Mesenchymal stem cell (in vitro differentiated cells and primary cell): ENCODE measurements at regions not wholly inside any gene's neighbourhood (a gene's known extent, or its start where the extent isn't known, plus 50 kb on each side); places are given as distances from the start of the nearest gene placed in this dataset.

ENCODE experiments used
- DNase-seq: peaks from one replicate; pipeline ENCODE4 v3.0.0-alpha.2; 2013
- H2AFZ ChIP-seq: one replicate; pipeline ENCODE4 v1.6.1; 2013; ENCODE audit warnings: low read depth, mild to moderate bottlenecking, control low read depth, inconsistent platforms, low read length, moderate library complexity
- H2AK5ac ChIP-seq: 2 replicates; pipeline ENCODE4 v1.6.1; 2013; ENCODE audit warnings: low read length, moderate library complexity, mild to moderate bottlenecking, inconsistent platforms; ENCODE audit not compliant: severe bottlenecking
- H2BK120ac ChIP-seq: one replicate; pipeline ENCODE4 v1.6.1; 2013; ENCODE audit warnings: low read depth, mild to moderate bottlenecking, inconsistent platforms, low read length, moderate library complexity
- H2BK12ac ChIP-seq, 2 experiments: one replicate each; pipeline ENCODE4 v1.6.1; 2013; ENCODE audit warnings: inconsistent platforms in 2 of 2, low read length in 2 of 2, mild to moderate bottlenecking in 2 of 2, moderate library complexity in 2 of 2, control low read depth in 1 of 2
- H2BK15ac ChIP-seq: one replicate; pipeline ENCODE4 v1.6.1; 2013; ENCODE audit warnings: mild to moderate bottlenecking, low read depth, inconsistent platforms; ENCODE audit not compliant: poor library complexity, severe bottlenecking
- H2BK5ac ChIP-seq: 2 replicates; pipeline ENCODE4 v1.6.1; 2013; ENCODE audit warnings: low read depth, mild to moderate bottlenecking, low read length, control low read depth, inconsistent platforms; ENCODE audit not compliant: poor library complexity, severe bottlenecking
- H3K14ac ChIP-seq, 2 experiments: one replicate each; pipeline ENCODE4 v1.6.1; 2013; ENCODE audit warnings: inconsistent platforms in 2 of 2, low read length in 2 of 2, control low read depth in 1 of 2, mild to moderate bottlenecking in 1 of 2, moderate library complexity in 1 of 2
- H3K18ac ChIP-seq, 2 experiments: one replicate each; pipeline ENCODE4 v1.6.1; 2013; ENCODE audit warnings: inconsistent platforms in 2 of 2, low read length in 2 of 2, control low read depth in 1 of 2, low read depth in 1 of 2, mild to moderate bottlenecking in 1 of 2
- H3K23ac ChIP-seq, 2 experiments: one replicate each; pipeline ENCODE4 v1.6.1; 2013; ENCODE audit warnings: inconsistent platforms in 2 of 2, low read length in 2 of 2, mild to moderate bottlenecking in 2 of 2, moderate library complexity in 2 of 2, control low read depth in 1 of 2
- H3K27ac ChIP-seq: 2 replicates; pipeline ENCODE4 v1.5.1; 2013; ENCODE audit warnings: mild to moderate bottlenecking, moderate library complexity, low read length, control low read depth, inconsistent platforms; ENCODE audit not compliant: poor library complexity, severe bottlenecking
- H3K27me3 ChIP-seq, 2 experiments: 2 replicates each; pipeline versions ENCODE4 v1.6.1 to v1.7.0; 2013; ENCODE audit warnings: low read length in 2 of 2, mild to moderate bottlenecking in 2 of 2, moderate library complexity in 2 of 2, control low read depth in 1 of 2, inconsistent platforms in 1 of 2; ENCODE audit not compliant: control insufficient read depth in 1 of 2, insufficient read depth in 1 of 2
- H3K36me3 ChIP-seq, 2 experiments: 2 replicates each; pipeline versions ENCODE4 v1.6.1 to v1.7.0; 2013; ENCODE audit warnings: low read length in 2 of 2, control low read depth in 1 of 2, inconsistent platforms in 1 of 2, low read depth in 1 of 2, mild to moderate bottlenecking in 1 of 2; ENCODE audit not compliant: insufficient read depth in 2 of 2, control insufficient read depth in 1 of 2
- H3K4ac ChIP-seq, 2 experiments: one replicate each; pipeline ENCODE4 v1.6.1; 2013; ENCODE audit warnings: inconsistent platforms in 2 of 2, low read length in 2 of 2, mild to moderate bottlenecking in 2 of 2, moderate library complexity in 2 of 2, control low read depth in 1 of 2, low read depth in 1 of 2
- H3K4me1 ChIP-seq: 2 replicates; pipeline ENCODE4 v1.6.1; 2013; ENCODE audit warnings: low read depth, low read length, control low read depth; ENCODE audit not compliant: control insufficient read depth, insufficient read depth
- H3K4me2 ChIP-seq: 2 replicates; pipeline ENCODE4 v1.6.1; 2013; ENCODE audit warnings: low read length, mild to moderate bottlenecking, inconsistent platforms; ENCODE audit not compliant: poor library complexity, severe bottlenecking
- H3K4me3 ChIP-seq, 2 experiments: 2 replicates each; pipeline versions ENCODE4 v1.5.1 to v1.7.0; 2013; ENCODE audit warnings: low read length in 2 of 2, mild to moderate bottlenecking in 2 of 2, control low read depth in 1 of 2, low read depth in 1 of 2; ENCODE audit not compliant: insufficient read depth in 1 of 2
- H3K79me1 ChIP-seq: replicated peaks from 2 replicates; pipeline ENCODE4 v1.6.1; 2013; ENCODE audit warnings: mild to moderate bottlenecking, control low read depth, low read length, inconsistent platforms; ENCODE audit not compliant: poor library complexity, severe bottlenecking
- H3K9ac ChIP-seq: 2 replicates; pipeline ENCODE4 v1.7.0; 2013; ENCODE audit warnings: mild to moderate bottlenecking, low read length, moderate library complexity
- H3K9me3 ChIP-seq: 2 replicates; pipeline ENCODE4 v1.7.0; 2013; ENCODE audit warnings: mild to moderate bottlenecking, low read length; ENCODE audit not compliant: control insufficient read depth
- H4K8ac ChIP-seq: one replicate; pipeline ENCODE4 v1.6.1; 2013; ENCODE audit warnings: inconsistent platforms, mild to moderate bottlenecking, low read length, moderate library complexity
- H4K91ac ChIP-seq: one replicate; pipeline ENCODE4 v1.6.1; 2013; ENCODE audit warnings: mild to moderate bottlenecking, low read length, inconsistent platforms
- WGBS: methylation state at CpG from one replicate; pipeline ENCODE4 v1.1.7; 2013; ENCODE audit warnings: mixed read lengths; 5-methylcytosine and 5-hydroxymethylcytosine counted together

GRCh38 chr12:85504164-85504563 is 224.1 kb downstream of the ALX1 start:
- Histone ChIP-seq H3K27ac (no peak overlapping the region), H3K4ac (no peak overlapping the region), H2AK5ac (no peak overlapping the region), H3K36me3 (no peaks in the 10 kb centered on the region), H3K79me1 (no peaks in the 10 kb centered on the region), H3K4me3 (no peak overlapping the region), H2AFZ (no peak overlapping the region), H3K4me1 (no peaks in the 10 kb centered on the region), H4K91ac (no peak overlapping the region), H3K23ac (no peak overlapping the region), H2BK120ac (no peak overlapping the region), H2BK15ac (no peak overlapping the region), H3K18ac (no peak overlapping the region), H3K14ac (no peak overlapping the region), H2BK5ac (no peak overlapping the region), H2BK12ac (no peak overlapping the region), H3K4me2 (no peak overlapping the region), H4K8ac (no peak overlapping the region), H3K9ac (no peak overlapping the region), H3K27me3 (no peaks in the 10 kb centered on the region), H3K9me3 (no peaks in the 10 kb centered on the region)
- 94% methylated on average over 2 of the region's 2 CpGs for WGBS
- no peak for DNase-seq

- Histone ChIP-seq H4K8ac (no peak overlapping the region), H3K9ac (no peak overlapping the region), H2BK5ac (no peak overlapping the region), H3K14ac (no peak overlapping the region), H4K91ac (no peak overlapping the region), H3K4ac (no peak overlapping the region), H2BK120ac (no peak overlapping the region), H3K27me3 (no peaks in the 10 kb centered on the region), H3K4me1 (no peaks in the 10 kb centered on the region), H2BK15ac (no peak overlapping the region), H3K27ac (no peak overlapping the region), H3K36me3 (no peaks in the 10 kb centered on the region), H2AFZ (no peak overlapping the region), H3K18ac (no peak overlapping the region), H3K9me3 (no peaks in the 10 kb centered on the region), H3K79me1 (no peaks in the 10 kb centered on the region), H2AK5ac (no peak overlapping the region), H3K23ac (no peak overlapping the region), H2BK12ac (no peak overlapping the region), H3K4me2 (no peak overlapping the region), H3K4me3 (no peak overlapping the region)
- WGBS = 96% methylated on average over 2 of the region's 4 CpGs
- DNase-seq = no peak
These were observed 224.6 kb downstream of the ALX1 start for GRCh38 chr12:85504624-85505023.

GRCh38 chr12:85507456-85507855 is 227.4 kb downstream of the ALX1 start:
- Histone ChIP-seq H3K4me3 (no peak overlapping the region), H3K23ac (no peak overlapping the region), H3K4ac (no peak overlapping the region), H3K27me3 (no peaks in the 10 kb centered on the region), H3K14ac (no peak overlapping the region), H2AFZ (no peak overlapping the region), H2BK5ac (no peak overlapping the region), H3K79me1 (no peaks in the 10 kb centered on the region), H3K27ac (no peak overlapping the region), H3K9ac (no peak overlapping the region), H2BK120ac (no peak overlapping the region), H3K4me1 (no peaks in the 10 kb centered on the region), H3K4me2 (no peak overlapping the region), H4K91ac (no peak overlapping the region), H3K9me3 (no peaks in the 10 kb centered on the region), H3K18ac (no peak overlapping the region), H3K36me3 (no peaks in the 10 kb centered on the region), H2AK5ac (no peak overlapping the region), H2BK15ac (no peak overlapping the region), H4K8ac (no peak overlapping the region), H2BK12ac (no peak overlapping the region)
- DNase-seq = no peak

- no peak overlapping the region for H2AK5ac ChIP-seq
- no peak overlapping the region for H3K4me3 ChIP-seq
- H3K9ac ChIP-seq = no peak overlapping the region
- no peak overlapping the region for H3K18ac ChIP-seq
- H3K4me2 ChIP-seq = no peak overlapping the region
- no peaks in the 10 kb centered on the region for H3K27me3 ChIP-seq
- 66% methylated on average over 5 of the region's 8 CpGs for WGBS
- no peak overlapping the region for H4K91ac ChIP-seq
- H3K4ac ChIP-seq = no peak overlapping the region
- H3K79me1 ChIP-seq = no peaks in the 10 kb centered on the region
- H3K9me3 ChIP-seq = no peaks in the 10 kb centered on the region
- H2BK12ac ChIP-seq = no peak overlapping the region
- H2BK120ac ChIP-seq = no peak overlapping the region
- no peak overlapping the region for H3K14ac ChIP-seq
- H2BK5ac ChIP-seq = no peak overlapping the region
- no peak overlapping the region for H3K23ac ChIP-seq
- H3K36me3 ChIP-seq = no peaks in the 10 kb centered on the region
- H2BK15ac ChIP-seq = no peak overlapping the region
- H2AFZ ChIP-seq = peak overlapping the region; percentile 23
- no peak overlapping the region for H4K8ac ChIP-seq
- no peak overlapping the region for H3K27ac ChIP-seq
- no peaks in the 10 kb centered on the region for H3K4me1 ChIP-seq
- DNase-seq = no peak
These were observed 229.2 kb downstream of the ALX1 start for GRCh38 chr12:85509081-85509856.
